ENCODE measurements at regions not wholly inside any gene's neighbourhood (a gene's known extent, or its start where the extent isn't known, plus 50 kb on each side); places are given as distances from the start of the nearest gene placed in this dataset.

- H3K4me3 ChIP-seq (ENCODE audit: low read depth, low read length), result no peak overlapping the region
- no peak for DNase-seq (ENCODE audit: low read depth)
- TF ChIP-seq MYC (IDR thresholded peaks at IDR 0.05; ENCODE audit: low read depth, low read length), result no peak
- no peak for TF ChIP-seq MAX (IDR thresholded peaks at IDR 0.05; ENCODE audit: low read depth, low read length)
- TF ChIP-seq, protein P1, sequence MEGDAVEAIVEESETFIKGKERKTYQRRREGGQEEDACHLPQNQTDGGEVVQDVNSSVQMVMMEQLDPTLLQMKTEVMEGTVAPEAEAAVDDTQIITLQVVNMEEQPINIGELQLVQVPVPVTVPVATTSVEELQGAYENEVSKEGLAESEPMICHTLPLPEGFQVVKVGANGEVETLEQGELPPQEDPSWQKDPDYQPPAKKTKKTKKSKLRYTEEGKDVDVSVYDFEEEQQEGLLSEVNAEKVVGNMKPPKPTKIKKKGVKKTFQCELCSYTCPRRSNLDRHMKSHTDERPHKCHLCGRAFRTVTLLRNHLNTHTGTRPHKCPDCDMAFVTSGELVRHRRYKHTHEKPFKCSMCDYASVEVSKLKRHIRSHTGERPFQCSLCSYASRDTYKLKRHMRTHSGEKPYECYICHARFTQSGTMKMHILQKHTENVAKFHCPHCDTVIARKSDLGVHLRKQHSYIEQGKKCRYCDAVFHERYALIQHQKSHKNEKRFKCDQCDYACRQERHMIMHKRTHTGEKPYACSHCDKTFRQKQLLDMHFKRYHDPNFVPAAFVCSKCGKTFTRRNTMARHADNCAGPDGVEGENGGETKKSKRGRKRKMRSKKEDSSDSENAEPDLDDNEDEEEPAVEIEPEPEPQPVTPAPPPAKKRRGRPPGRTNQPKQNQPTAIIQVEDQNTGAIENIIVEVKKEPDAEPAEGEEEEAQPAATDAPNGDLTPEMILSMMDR (IDR thresholded peaks at IDR 0.05; ENCODE audit: low read depth, low read length), result no peak
- no peak for TF ChIP-seq POLR2A (IDR thresholded peaks at IDR 0.05; ENCODE audit: extremely low read depth, insufficient read length)
Measured at GRCh38 chr14:89566644-89567415, 149.8 kb upstream of the FOXN3 start.

DNA sequence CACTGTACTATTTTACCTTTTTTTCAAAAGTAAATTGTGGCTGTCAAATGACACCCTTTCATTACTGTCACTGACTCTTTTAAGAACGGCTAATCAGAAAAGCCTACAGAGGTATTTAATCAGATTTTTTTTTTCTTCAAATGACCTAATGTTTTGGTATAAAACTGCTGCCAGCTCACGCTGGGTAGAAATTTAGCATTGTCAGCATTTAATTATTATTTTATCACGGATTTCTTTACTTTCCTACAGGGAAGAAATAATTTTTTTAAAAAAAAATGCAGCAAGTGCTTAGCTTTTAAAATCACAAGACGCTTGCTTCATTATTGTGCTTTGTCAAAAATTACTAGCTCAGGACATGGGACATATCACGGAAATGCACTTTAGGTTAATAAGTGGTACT, 149.1 kb upstream of the FOXN3 start:
- TF ChIP-seq POLR2A (IDR thresholded peaks at IDR 0.05; ENCODE audit: extremely low read depth, insufficient read length) (no peak), MYC (IDR thresholded peaks at IDR 0.05; ENCODE audit: low read depth, low read length) (no peak), MAX (IDR thresholded peaks at IDR 0.05; ENCODE audit: low read depth, low read length) (no peak)
- TF ChIP-seq, protein P1 (IDR thresholded peaks at IDR 0.05; ENCODE audit: low read depth, low read length), result no peak
- no peak overlapping the region for H3K4me3 ChIP-seq (ENCODE audit: low read depth, low read length)
- no peak for DNase-seq (ENCODE audit: low read depth)

DNA sequence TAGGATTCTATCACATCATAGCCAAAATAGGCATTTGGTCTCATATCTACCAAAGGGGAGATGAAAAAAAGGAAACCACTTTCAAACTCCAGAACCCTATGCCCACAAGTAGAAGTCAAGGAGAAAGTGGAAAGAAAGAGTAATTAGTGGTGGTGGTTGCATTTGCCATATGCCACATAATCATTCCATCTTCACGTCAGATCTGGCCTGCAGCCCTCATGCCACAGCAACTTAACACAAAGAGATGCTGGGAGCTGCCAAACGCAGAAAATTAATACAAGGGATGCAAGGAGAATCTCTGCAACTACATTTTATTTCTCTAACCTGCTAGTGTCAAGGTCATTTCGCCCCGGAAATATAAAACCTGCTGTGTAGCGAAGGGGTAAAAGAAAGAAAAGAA, 148.6 kb upstream of the FOXN3 start:
- DNase-seq (ENCODE audit: low read depth), result no peak
- no peak overlapping the region for H3K4me3 ChIP-seq (ENCODE audit: low read depth, low read length)
- TF ChIP-seq MAX (IDR thresholded peaks at IDR 0.05; ENCODE audit: low read depth, low read length), result no peak
- no peak for TF ChIP-seq POLR2A (IDR thresholded peaks at IDR 0.05; ENCODE audit: extremely low read depth, insufficient read length)
- no peak for TF ChIP-seq MYC (IDR thresholded peaks at IDR 0.05; ENCODE audit: low read depth, low read length)
- TF ChIP-seq, protein P1 (IDR thresholded peaks at IDR 0.05; ENCODE audit: low read depth, low read length), result no peak

DNA sequence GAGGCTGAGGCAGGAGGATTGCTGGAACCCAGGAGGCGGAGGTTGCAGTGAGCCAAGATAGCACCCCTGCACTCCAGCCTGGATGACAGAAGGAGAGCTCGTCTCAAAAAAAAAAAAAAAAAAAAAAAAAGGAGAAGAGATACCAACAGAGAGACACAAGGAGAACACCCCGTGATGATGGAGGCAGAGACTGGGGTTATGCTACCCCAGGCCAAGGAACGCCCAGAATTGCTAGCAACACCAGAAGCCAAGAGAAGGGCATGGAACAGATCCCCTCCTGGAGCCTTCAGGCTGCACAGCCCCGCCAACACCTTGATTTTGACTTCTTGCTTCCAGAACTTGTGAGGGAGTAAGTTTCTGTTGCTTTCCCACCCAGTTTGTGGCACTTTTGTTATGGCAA, 148.0 kb upstream of the FOXN3 start:
- no peak overlapping the region for H3K4me3 ChIP-seq (ENCODE audit: low read depth, low read length)
- TF ChIP-seq MAX (IDR thresholded peaks at IDR 0.05; ENCODE audit: low read depth, low read length) (no peak), MYC (IDR thresholded peaks at IDR 0.05; ENCODE audit: low read depth, low read length) (no peak), POLR2A (IDR thresholded peaks at IDR 0.05; ENCODE audit: extremely low read depth, insufficient read length) (no peak)
- TF ChIP-seq, protein P1 (IDR thresholded peaks at IDR 0.05; ENCODE audit: low read depth, low read length), result no peak
- DNase-seq (ENCODE audit: low read depth), result no peak

- TF ChIP-seq, protein P1 (IDR thresholded peaks at IDR 0.05; ENCODE audit: low read depth, low read length), result no peak
- no peak for TF ChIP-seq POLR2A (IDR thresholded peaks at IDR 0.05; ENCODE audit: extremely low read depth, insufficient read length)
- TF ChIP-seq MAX (IDR thresholded peaks at IDR 0.05; ENCODE audit: low read depth, low read length), result no peak
- no peak for TF ChIP-seq MYC (IDR thresholded peaks at IDR 0.05; ENCODE audit: low read depth, low read length)
Measured at GRCh38 chr14:89564286-89564957, 147.4 kb upstream of the FOXN3 start.

More at GRCh38 chr14:89564286-89564957, 147.4 kb upstream of the FOXN3 start:
- DNase-seq (ENCODE audit: low read depth), result no peak
- H3K4me3 ChIP-seq (ENCODE audit: low read depth, low read length), result no peak overlapping the region

Data from NB4 (cell line).